HG02981 (cell line): ENCODE measurements at regions not wholly inside any gene's neighbourhood (a gene's known extent, or its start where the extent isn't known, plus 50 kb on each side); places are given as distances from the start of the nearest gene placed in this dataset.
"Not testable (repeated sequence)": the region's sequence is repeated elsewhere in the genome, so short reads cannot be mapped to it uniquely, and the experiment has no call there.

Source experiments
- ATAC-seq: cut with Tn5 transposase; IDR thresholded peaks from one replicate; pipeline ENCODE4 v1.9.1; 2021; ENCODE audit warnings: mild to moderate bottlenecking, moderate library complexity; ENCODE audit not compliant: unreplicated experiment

GRCh38 chr4:72205298-72205697 is 173.5 kb downstream of the NPFFR2 start:
- ATAC-seq = no peak

GRCh38 chr4:72205831-72206230 is 174.0 kb downstream of the NPFFR2 start:
- ATAC-seq = no peak

DNA sequence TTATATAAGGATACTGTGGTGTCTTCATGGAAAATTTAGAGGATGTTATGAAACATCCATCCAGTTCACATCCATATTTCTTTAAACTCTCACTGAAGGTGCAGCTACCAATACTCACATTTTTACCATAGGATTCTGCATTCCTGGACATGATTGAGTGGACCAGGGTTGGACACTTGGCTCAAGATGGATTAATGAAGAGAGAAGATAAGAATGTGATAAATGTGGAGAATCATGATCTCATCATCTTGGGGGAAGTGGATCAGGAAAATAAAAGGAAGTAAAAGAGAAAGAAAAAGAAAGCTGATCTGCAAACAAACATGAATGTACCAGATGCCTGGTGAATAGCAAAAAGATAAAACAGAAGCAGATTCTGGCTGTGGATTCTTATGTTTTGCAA is 175.4 kb downstream of the NPFFR2 start:
- no peak for ATAC-seq

DNA sequence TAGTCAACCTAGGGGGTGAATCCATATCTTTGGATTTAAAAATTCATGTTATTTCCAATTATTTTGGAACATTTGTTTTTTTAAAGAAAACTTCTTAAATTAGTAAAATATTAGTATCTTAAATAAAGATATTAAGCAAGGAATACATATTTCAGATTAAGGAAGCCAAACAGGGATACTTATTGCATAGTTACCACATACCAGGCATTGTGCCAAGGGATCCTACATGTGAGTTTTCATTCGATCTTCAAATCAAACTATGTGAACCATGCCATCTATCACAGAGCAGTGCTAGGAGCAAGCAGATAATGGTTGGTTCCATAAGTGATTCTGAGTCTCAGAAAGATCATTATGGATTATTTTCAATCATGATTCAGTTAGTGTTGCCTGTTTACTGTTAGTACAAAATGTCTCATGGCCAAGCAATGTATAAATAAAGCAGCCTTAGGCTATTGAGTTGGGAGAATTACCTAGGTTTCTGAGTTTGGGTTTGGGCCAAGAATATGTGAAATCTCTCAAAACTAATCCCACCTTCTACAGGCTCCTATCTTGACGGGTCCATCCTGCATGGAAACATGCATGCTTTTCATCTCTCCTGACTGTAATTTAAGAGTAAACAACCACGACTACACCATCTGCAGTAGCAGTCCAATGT is 176.7 kb downstream of the NPFFR2 start:
- no peak for ATAC-seq

DNA sequence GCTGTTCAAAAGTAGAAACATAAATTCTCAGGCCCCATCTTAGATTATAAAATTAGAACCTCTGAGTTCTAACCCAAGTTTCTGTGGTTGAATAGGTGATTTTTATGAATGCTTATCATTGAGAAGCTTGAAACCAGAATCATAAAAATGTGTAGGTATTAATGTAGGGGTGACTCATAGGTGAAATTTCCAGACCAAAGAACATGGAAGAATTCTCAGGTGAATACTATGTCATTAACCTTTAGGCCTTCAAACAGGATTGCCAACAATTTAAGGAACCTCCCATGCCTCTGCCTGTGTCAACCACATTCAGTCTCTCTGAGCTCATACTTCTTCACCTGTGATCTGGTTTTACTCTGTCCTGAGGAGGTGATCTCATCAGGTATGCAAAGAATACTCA is 177.8 kb downstream of the NPFFR2 start:
- ATAC-seq = peak; percentile 51

GRCh38 chr4:72213763-72214162 is 182.0 kb downstream of the NPFFR2 start:
- not testable (repeated sequence) for ATAC-seq

DNA sequence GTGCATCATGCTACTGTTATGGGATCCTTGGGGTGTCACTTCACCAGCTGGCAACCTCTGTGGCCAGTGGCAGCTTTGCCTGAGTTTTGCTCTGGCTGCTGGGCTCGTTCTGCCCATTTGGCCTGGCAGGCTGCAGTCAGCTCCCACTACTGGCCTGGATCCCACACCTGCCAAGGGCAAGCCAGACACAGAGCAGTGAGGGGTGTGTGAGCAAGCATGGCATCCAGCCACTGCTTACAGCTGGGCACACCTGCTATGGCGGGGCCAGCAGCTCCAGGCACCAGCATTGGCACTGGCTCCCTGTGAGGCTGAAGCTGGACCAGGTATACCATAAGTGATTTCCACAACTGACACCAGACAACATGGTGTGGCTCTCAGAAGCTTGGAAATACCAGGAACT is 183.4 kb downstream of the NPFFR2 start:
- ATAC-seq = no peak

DNA sequence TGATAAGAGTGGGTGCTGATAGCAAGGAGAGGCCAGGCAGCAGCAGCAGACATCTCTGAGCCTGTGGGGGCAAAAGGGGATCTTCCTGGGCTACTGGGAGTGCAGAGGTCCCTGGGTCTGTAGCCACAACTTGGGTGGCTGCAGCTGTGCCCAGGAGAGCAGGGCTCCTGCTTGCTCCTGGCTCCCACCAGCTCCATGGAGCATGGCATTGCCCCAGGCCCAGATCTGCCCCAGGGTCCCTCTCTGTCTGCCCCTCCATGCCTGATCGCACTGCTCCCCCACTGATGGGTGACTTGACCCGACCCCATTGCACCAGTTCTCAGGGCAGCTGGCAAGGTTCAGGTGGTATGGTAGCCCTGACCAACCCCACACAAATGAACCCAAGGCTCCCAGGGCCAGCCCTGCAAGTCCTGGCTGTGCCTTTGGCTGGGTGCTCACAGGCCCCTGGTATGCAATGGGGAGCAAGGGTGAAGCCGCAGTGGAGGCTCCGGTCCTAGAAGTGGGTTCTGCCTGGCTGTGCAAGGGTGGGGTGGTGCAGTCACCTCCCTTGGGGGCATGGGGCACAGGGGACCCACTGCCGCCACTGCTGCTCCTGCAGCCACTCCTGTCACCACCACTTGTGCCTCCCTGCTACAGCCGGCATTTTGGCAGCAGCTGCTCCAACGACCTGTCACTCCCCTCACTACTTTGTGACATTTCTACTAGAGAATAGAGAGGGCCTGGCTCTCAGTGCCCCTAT is 184.9 kb downstream of the NPFFR2 start:
- no peak for ATAC-seq

GRCh38 chr4:72218953-72219352 is 187.2 kb downstream of the NPFFR2 start:
- ATAC-seq = no peak
